ENCODE measurements at regions not wholly inside any gene's neighbourhood (a gene's known extent, or its start where the extent isn't known, plus 50 kb on each side); places are given as distances from the start of the nearest gene placed in this dataset.
A peak's percentile ranks its signal among the peaks of the same experiment; 100 is the strongest.

- TF ChIP-seq CTCF (conservative IDR thresholded peaks at IDR 0.05; ENCODE audit: low read depth, low read length): no peak
- no peak for DNase-seq (ENCODE audit: low read depth)
- no peak overlapping the region for H3K4me3 ChIP-seq (ENCODE audit: low read depth, low read length)
Observed at GRCh38 chrX:34576864-34577263, 80.2 kb downstream of the TMEM47 start.

- no peak for TF ChIP-seq CTCF (conservative IDR thresholded peaks at IDR 0.05; ENCODE audit: low read depth, low read length)
- no peak for DNase-seq (ENCODE audit: low read depth)
- no peak overlapping the region for H3K4me3 ChIP-seq (ENCODE audit: low read depth, low read length)
Observed at GRCh38 chrX:34565981-34566380, 91.1 kb downstream of the TMEM47 start.

GRCh38 chrX:34563804-34564203 lies 93.3 kb downstream of the TMEM47 start:
- DNase-seq (ENCODE audit: low read depth): no peak
- TF ChIP-seq CTCF (conservative IDR thresholded peaks at IDR 0.05; ENCODE audit: low read depth, low read length): no peak

GRCh38 chrX:34563061-34563460 lies 94.0 kb downstream of the TMEM47 start:
- H3K4me3 ChIP-seq (ENCODE audit: low read depth, low read length): no peak overlapping the region
- no peak for DNase-seq (ENCODE audit: low read depth)
- no peak for TF ChIP-seq CTCF (conservative IDR thresholded peaks at IDR 0.05; ENCODE audit: low read depth, low read length)

More at GRCh38 chrX:34563804-34564203, 93.3 kb downstream of the TMEM47 start:
- no peak overlapping the region for H3K4me3 ChIP-seq (ENCODE audit: low read depth, low read length)

GRCh38 chrX:34562006-34562405 lies 95.1 kb downstream of the TMEM47 start:
- DNase-seq (ENCODE audit: low read depth): no peak
- no peak overlapping the region for H3K4me3 ChIP-seq (ENCODE audit: low read depth, low read length)
- TF ChIP-seq CTCF (conservative IDR thresholded peaks at IDR 0.05; ENCODE audit: low read depth, low read length): no peak

GRCh38 chrX:34560180-34560579 lies 96.9 kb downstream of the TMEM47 start:
- TF ChIP-seq CTCF (conservative IDR thresholded peaks at IDR 0.05; ENCODE audit: low read depth, low read length): no peak
- no peak overlapping the region for H3K4me3 ChIP-seq (ENCODE audit: low read depth, low read length)
- DNase-seq (ENCODE audit: low read depth): no peak

- peak; percentile 50 for DNase-seq (ENCODE audit: low read depth)
- H3K4me3 ChIP-seq (ENCODE audit: low read depth, low read length): no peak overlapping the region
- no peak for TF ChIP-seq CTCF (conservative IDR thresholded peaks at IDR 0.05; ENCODE audit: low read depth, low read length)
Observed at GRCh38 chrX:34559325-34559724, 97.8 kb downstream of the TMEM47 start.

All from choroid plexus epithelial cell (primary cell).